Fibroblast of peridontal ligament (primary cell): ENCODE measurements at regions not wholly inside any gene's neighbourhood (a gene's known extent, or its start where the extent isn't known, plus 50 kb on each side); places are given as distances from the start of the nearest gene placed in this dataset.

Experiments
- DNase-seq: peaks from one replicate; pipeline ENCODE4 v3.0.0-alpha.2; 2010; ENCODE audit errors: extremely low read depth

- DNase-seq = no peak
Observed at GRCh38 chr2:43055086-43055912, 171.1 kb downstream of the ZFP36L2 start.

DNA sequence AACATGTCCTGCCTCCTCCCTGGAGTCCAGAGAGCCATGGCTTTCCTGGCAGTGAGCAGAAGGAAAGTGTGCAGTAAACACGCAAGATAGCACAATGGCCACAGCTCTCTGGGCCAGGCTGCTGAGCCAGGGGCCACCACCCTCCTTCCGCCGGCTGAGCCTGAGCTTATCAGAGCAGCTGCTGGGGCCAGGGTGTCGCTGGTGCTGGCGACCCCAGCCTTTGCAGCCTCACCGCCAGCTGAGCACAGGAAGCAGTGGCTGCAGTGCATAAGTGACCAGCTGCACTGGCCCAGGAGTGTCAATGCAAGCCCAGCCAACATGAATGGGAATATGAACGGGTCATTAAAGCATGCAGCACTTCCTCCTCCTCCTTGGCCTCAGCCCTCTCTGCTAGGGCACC, 172.0 kb downstream of the ZFP36L2 start:
- no peak for DNase-seq

GRCh38 chr2:43052944-43053306, 173.5 kb downstream of the ZFP36L2 start:
- no peak for DNase-seq

GRCh38 chr2:43052204-43052943, 174.0 kb downstream of the ZFP36L2 start:
- DNase-seq = no peak

- no peak for DNase-seq
Observed at GRCh38 chr2:43051338-43051737, 175.1 kb downstream of the ZFP36L2 start.

DNA sequence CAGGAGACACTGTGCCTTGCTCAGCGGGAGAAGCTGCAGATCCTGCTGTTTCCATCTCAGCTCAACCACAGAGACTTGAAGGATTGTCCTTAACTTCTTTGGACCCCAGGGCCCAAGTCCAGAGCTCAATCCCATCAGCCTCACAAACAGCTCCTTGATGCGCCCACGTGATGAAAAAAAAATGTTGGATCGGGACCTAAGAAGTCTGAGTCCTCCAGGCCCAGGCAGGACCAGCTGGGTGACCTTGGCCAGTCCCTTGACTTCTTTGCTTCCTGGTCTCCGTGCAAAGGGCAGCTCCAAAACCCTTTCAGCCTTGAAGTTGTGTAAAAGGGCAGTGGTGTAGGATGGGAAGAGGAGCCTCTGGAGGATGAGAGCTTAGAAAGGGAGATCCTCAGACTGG, 175.5 kb downstream of the ZFP36L2 start:
- no peak for DNase-seq

- no peak for DNase-seq
Observed at GRCh38 chr2:43049836-43050801, 176.3 kb downstream of the ZFP36L2 start.

GRCh38 chr2:43047187-43047780, 179.1 kb downstream of the ZFP36L2 start:
- no peak for DNase-seq

GRCh38 chr2:43045866-43046265, 180.5 kb downstream of the ZFP36L2 start:
- no peak for DNase-seq

DNA sequence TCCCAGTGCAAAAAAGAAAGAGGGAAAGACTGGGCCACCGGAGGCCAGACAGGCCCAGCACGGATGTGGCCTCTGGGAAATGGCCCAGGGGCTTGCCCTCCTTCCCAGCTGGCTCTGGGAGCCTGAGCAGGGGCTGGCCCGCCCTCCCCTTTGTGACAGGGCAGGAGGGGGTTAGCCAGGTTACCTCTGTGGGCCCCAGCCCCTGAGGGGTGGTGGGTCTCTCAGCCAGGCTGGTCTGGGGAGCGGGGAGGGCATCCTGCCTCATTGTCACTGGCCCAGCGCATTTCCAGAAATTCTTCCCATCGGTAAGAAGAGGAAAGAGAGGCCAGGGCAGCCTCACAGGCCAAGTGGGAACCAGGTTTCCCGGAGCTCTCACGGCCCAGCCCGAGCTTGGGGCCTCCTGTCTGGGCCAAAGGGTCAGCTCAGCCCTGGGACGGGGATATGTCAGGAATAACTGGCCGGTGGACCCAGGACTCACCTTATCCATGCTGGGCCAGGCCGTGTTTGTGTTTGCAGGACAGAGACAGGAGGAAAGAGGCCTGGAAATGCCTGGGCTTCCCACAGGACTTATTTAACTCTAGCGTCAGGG, 182.2 kb downstream of the ZFP36L2 start:
- DNase-seq = no peak

DNA sequence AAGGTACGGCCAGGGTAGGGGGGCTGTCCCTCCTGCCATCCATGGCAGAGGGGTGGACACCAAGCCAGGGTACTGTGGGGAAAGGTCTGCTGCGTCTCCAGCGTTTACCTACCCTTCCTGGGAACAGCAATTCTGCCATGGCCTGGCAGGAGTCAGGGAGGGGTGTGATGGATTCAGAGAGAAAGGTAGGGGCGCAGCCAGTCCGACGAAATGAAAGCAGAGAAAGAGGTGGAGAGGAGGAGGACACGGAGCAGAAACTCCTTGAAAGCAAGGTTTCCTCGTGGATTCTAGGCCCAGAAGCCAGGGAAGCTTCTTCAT, 182.9 kb downstream of the ZFP36L2 start:
- no peak for DNase-seq

DNA sequence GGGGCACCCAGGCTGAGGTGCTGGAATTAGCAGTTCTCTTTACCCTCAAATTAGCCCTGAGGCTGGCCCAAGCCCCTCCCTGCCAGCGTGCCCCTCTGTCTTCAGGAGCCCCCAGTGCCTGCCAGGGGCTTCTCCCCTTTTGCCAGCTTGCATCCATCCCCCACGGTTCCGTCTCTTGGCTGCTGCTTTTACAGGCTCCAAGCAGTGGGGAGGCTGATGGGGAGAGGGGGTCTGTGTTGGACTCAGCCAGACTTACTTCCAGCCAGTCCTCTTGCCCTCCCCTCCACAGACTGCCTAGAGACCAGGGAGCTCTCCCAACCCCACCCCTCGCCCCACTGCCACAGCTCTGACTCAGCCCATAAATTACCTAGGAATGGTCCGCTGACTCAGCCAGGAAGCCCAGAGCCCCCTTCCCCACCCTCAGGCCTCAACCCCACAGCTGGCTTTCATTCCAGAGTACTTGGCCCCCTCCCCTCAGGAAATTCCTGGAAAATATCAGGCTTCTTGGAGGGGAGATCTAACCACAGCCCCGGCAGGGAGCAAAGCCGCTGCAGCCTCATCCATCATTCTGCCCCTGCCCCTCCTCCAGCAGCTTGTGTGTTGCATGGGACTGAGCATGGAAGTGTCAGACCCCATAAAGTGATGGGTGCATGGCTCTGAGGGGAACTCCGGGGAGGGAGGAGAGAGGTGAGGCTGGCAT, 184.6 kb downstream of the ZFP36L2 start:
- peak; percentile 91 for DNase-seq

GRCh38 chr2:43041173-43041591, 185.2 kb downstream of the ZFP36L2 start:
- no peak for DNase-seq

DNA sequence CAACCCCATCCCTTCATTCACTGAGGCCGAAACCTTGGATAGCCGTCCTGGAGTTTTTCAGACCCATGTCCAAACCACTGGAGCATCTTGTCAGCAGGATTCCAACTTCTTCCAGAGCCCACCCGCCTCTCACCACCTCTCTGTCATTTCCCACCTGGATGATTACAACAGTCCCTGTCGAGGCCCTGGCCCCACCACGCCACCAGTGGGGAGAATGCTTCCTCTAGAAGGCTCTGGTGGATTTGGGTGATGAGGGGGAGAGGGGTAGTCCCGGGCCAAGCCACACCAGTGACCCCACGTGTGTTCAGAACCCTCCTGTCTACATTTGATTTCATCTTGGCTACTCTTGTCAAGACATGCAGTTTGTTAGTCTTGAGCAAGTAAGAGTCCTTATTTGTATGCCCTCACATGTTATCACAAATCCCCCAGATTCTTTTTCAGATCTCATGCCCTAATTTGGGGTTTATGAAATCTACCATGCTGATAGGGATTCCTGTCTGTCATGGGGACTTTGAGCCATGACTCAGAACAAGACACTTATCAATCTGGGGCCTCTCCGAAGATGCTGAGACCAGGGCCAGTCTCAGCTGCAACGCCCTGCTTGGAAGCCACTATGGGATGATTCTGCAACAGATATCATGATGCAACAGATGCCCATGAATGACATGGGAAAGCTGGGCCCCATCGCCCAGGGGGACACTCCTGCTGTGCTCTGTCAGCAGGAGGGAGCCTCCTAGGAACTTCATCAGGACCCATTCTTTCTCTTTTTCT, 186.1 kb downstream of the ZFP36L2 start:
- no peak for DNase-seq

- no peak for DNase-seq
Observed at GRCh38 chr2:43039376-43040080, 186.9 kb downstream of the ZFP36L2 start.

GRCh38 chr2:43038696-43039094, 187.7 kb downstream of the ZFP36L2 start:
- DNase-seq = no peak

DNA sequence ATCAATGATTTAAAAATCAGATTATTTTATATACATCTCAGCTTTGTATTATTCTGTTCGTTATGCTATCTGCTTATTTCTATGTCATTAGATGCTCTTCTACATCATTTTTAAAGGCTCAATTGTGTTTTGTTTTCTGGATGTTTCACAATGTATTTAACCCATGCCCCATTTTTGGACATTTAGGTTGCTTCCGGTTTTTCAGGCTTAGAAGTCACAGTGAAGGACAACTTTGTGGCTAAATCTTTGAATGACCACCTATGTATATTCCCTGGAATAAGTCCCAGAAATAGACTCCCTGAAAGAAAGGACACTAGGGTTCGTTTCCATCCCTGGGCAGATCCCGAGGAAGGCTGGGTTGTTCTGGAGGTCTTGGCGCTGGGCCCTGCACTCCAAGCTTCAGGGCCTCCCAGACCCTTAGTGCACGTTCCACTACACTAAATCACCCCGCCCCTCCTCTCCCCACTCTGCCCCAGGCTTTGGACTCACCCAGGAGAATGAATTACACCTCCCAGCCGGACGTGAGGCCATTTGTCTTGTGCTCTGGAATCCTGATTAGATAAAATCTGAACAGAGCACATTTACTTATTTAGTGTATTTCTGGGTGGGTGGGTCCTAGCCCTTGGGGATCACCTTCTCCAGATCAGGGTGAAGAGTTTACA, 188.2 kb downstream of the ZFP36L2 start:
- DNase-seq = no peak

- no peak for DNase-seq
Observed at GRCh38 chr2:43035922-43036321, 190.5 kb downstream of the ZFP36L2 start.

GRCh38 chr2:43034921-43035320, 191.5 kb downstream of the ZFP36L2 start:
- no peak for DNase-seq
